Superior temporal gyrus (tissue), 1 donor: ENCODE measurements at regions not wholly inside any gene's neighbourhood (a gene's known extent, or its start where the extent isn't known, plus 50 kb on each side); places are given as distances from the start of the nearest gene placed in this dataset.
A peak's percentile ranks its signal among the peaks of the same experiment; 100 is the strongest.

ENCODE experiments used
- DNase-seq: peaks from one replicate; pipeline ENCODE4 v3.0.0-alpha.2; 2016; ENCODE audit errors: extremely low spot score

- DNase-seq: no peak
Observed at GRCh38 chr5:174335682-174336364, 290.3 kb downstream of the NSG2 start.

- DNase-seq: no peak
Observed at GRCh38 chr5:174336479-174336878, 291.0 kb downstream of the NSG2 start.

GRCh38 chr5:174337276-174338184 is 292.0 kb downstream of the NSG2 start:
- no peak for DNase-seq

GRCh38 chr5:174338185-174339010 is 292.9 kb downstream of the NSG2 start:
- no peak for DNase-seq

- DNase-seq: no peak
Observed at GRCh38 chr5:174339130-174339529, 293.6 kb downstream of the NSG2 start.

GRCh38 chr5:174340226-174340625 is 294.7 kb downstream of the NSG2 start:
- DNase-seq: no peak

- DNase-seq: no peak
Observed at GRCh38 chr5:174342696-174343095, 297.2 kb downstream of the NSG2 start.

- no peak for DNase-seq
Observed at GRCh38 chr5:174343826-174344225, 298.3 kb downstream of the NSG2 start.

- no peak for DNase-seq
Observed at GRCh38 chr5:174344335-174344734, 298.8 kb downstream of the NSG2 start.

- DNase-seq: no peak
Observed at GRCh38 chr5:174347183-174347582, 301.7 kb downstream of the NSG2 start.

GRCh38 chr5:174348311-174348981 is 302.9 kb downstream of the NSG2 start:
- DNase-seq: peak; percentile 50

GRCh38 chr5:174352681-174353080 is 307.2 kb downstream of the NSG2 start:
- DNase-seq: no peak

- DNase-seq: no peak
Observed at GRCh38 chr5:174354571-174354970, 309.1 kb downstream of the NSG2 start.

GRCh38 chr5:174355208-174355612 is 309.7 kb downstream of the NSG2 start:
- no peak for DNase-seq

- DNase-seq: no peak
Observed at GRCh38 chr5:174355995-174356394, 310.5 kb downstream of the NSG2 start.

GRCh38 chr5:174356536-174356935 is 311.0 kb downstream of the NSG2 start:
- DNase-seq: no peak

GRCh38 chr5:174358276-174358675 is 312.8 kb downstream of the NSG2 start:
- no peak for DNase-seq

GRCh38 chr5:174359071-174359470 is 313.6 kb downstream of the NSG2 start:
- DNase-seq: no peak

GRCh38 chr5:174362514-174362913 is 317.0 kb downstream of the NSG2 start:
- DNase-seq: no peak

GRCh38 chr5:174363934-174364333 is 318.4 kb downstream of the NSG2 start:
- no peak for DNase-seq

- no peak for DNase-seq
Observed at GRCh38 chr5:174364676-174365075, 319.2 kb downstream of the NSG2 start.
